HepG2 (cell line): ENCODE measurements at regions not wholly inside any gene's neighbourhood (a gene's known extent, or its start where the extent isn't known, plus 50 kb on each side); places are given as distances from the start of the nearest gene placed in this dataset.

Source experiments
- MAX ChIP-seq: IDR thresholded peaks from 2 replicates; pipeline ENCODE4 v1.6.1; 2012; ENCODE audit warnings: inconsistent platforms
- POLR2A ChIP-seq, 2 experiments: IDR thresholded peaks; 2 replicates each; pipeline ENCODE4 v1.6.1; 2011; ENCODE audit warnings: low read depth in 2 of 2, low read length in 2 of 2, mild to moderate bottlenecking in 1 of 2, moderate library complexity in 1 of 2; ENCODE audit not compliant: insufficient read depth in 1 of 2
- RERE ChIP-seq: IDR thresholded peaks from 2 replicates; pipeline ENCODE4 v1.6.1; 2016; ENCODE audit warnings: low read depth, missing genetic modification reagents, missing compliant biosample characterization
- SRF ChIP-seq: IDR thresholded peaks from 2 replicates; pipeline ENCODE4 v1.6.1; 2011; ENCODE audit warnings: mild to moderate bottlenecking, low read depth, low read length, moderate library complexity

- TF ChIP-seq SRF: no peak
- TF ChIP-seq MAX: no peak
- TF ChIP-seq RERE: no peak
- TF ChIP-seq POLR2A (IDR thresholded peaks at IDR 0.05; ENCODE audit: insufficient read depth in 1 of 2, low read depth in 2 of 2, low read length in 2 of 2): no peak
Measured at GRCh38 chr10:106378251-106378650, 786.3 kb downstream of the SORCS1 start.
